Esophagus (tissue), 2 donors: ENCODE measurements at regions not wholly inside any gene's neighbourhood (a gene's known extent, or its start where the extent isn't known, plus 50 kb on each side); places are given as distances from the start of the nearest gene placed in this dataset.
"Not testable (repeated sequence)": the region's sequence is repeated elsewhere in the genome, so short reads cannot be mapped to it uniquely, and the experiment has no call there.

ENCODE experiments used
- H3K27ac ChIP-seq, 2 donors: one replicate each; pipeline ENCODE4 v1.5.1; 2013; ENCODE audit warnings: low read depth in 2 of 2, mild to moderate bottlenecking in 2 of 2, inconsistent platforms in 1 of 2, low read length in 1 of 2, moderate library complexity in 1 of 2
- H3K27me3 ChIP-seq, 2 donors: one replicate each; pipeline ENCODE4 v1.6.1; 2013; ENCODE audit warnings: low read length in 2 of 2, control low read depth in 1 of 2, mild to moderate bottlenecking in 1 of 2; ENCODE audit not compliant: insufficient read depth in 2 of 2, control insufficient read depth in 1 of 2
- H3K36me3 ChIP-seq, 2 donors: one replicate each; pipeline ENCODE4 v1.6.1; 2013; ENCODE audit warnings: low read length in 1 of 2; ENCODE audit not compliant: control insufficient read depth in 2 of 2, insufficient read depth in 2 of 2
- H3K4me1 ChIP-seq, 2 donors: one replicate each; pipeline ENCODE4 v1.6.1; 2013; ENCODE audit warnings: low read length in 1 of 2; ENCODE audit not compliant: control insufficient read depth in 2 of 2, insufficient read depth in 2 of 2
- H3K4me3 ChIP-seq, 2 donors: one replicate each; pipeline ENCODE4 v1.5.1; 2013; ENCODE audit warnings: low read length in 2 of 2, mild to moderate bottlenecking in 2 of 2, low read depth in 1 of 2, moderate library complexity in 1 of 2
- H3K9me3 ChIP-seq, 2 donors: one replicate each; pipeline ENCODE4 v1.6.1; 2013; ENCODE audit warnings: mild to moderate bottlenecking in 2 of 2, low read depth in 1 of 2, low read length in 1 of 2, moderate library complexity in 1 of 2; ENCODE audit not compliant: control insufficient read depth in 2 of 2, insufficient read depth in 1 of 2
- WGBS, 2 donors: extraction: QIAGEN DNeasy Blood & Tissue Kit; methylation state at CpG; one replicate each; pipeline ENCODE4 v1.1.7; 2013; 5-methylcytosine and 5-hydroxymethylcytosine counted together
- donor health status: healthy with polysubstance abuse.
- donor health status: Bipolar disorder and iron deficiency.

DNA sequence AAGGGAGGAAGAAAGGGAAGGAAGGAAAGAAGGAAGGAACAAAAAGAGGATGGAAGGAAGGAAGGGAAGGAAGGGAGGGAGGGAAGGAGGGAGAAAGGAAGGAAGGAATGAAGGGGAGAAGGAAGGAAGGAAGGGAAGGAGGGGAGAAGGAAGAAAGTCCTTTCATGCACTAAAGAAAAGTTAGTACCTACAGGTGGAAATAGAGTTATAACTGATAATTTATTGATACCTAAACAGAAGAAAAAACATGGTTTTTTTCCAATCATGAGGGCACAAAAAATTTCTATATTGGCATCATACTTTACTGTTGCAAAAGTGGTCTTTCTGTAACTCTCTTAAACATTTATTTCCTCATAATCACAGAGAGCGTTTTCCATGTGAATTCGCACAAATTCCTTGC, 659.4 kb downstream of the MAFB start:
- Histone ChIP-seq H3K27me3 (no peaks in the 10 kb centered on the region), H3K36me3 (no peaks in the 10 kb centered on the region), H3K4me3 (no peak overlapping the region), H3K4me1 (no peaks in the 10 kb centered on the region), H3K27ac (no peak overlapping the region), H3K9me3 (no peaks in the 10 kb centered on the region)
- 87 to 100% methylated on average over 2 of the region's 2 CpGs for WGBS, 2 donors

DNA sequence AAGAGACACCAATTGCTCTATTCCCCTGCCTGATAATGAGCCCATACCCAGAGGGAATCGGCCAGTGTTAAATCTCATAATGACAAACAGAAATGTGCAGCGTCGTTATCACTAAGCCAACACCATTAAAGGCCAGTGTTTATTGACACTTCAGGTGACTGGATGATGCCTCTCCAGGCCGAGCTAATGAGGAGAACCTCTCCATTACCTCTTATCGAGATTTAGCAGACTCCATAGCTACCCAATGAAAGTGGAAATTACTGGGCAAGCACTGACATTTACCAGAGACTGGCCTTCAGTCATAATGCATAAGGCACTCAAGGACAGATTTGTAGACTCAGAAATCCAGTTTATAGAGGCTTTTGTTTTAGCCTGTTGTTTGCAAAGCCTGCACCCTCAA, 669.5 kb downstream of the MAFB start:
- Histone ChIP-seq H3K27me3 (no peaks in the 10 kb centered on the region), H3K4me1 (no peaks in the 10 kb centered on the region), H3K36me3 (no peaks in the 10 kb centered on the region), H3K27ac (no peak overlapping the region), H3K4me3 (no peak overlapping the region), H3K9me3 (no peaks in the 10 kb centered on the region)
- 40 to 56% methylated on average over 5 of the region's 5 CpGs for WGBS, 2 donors

DNA sequence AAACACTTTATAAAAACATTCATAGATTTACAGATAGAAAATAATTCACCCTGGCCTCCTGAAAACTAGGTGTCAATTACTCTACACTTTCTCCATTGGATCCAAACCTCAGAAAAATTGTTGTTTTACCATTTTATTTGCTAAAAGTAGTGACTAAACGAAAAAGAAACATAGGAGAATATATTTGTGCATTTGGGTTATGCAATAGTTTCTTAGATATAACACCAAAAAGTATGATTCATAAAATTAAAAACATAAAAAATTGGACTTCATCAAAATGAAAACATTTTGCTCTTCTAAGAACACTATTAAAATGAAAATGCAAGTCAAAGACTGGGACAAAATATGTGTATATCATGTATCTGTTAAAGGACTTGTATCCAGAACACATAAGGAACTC, 671.3 kb downstream of the MAFB start:
- Histone ChIP-seq H3K4me3 (no peak overlapping the region), H3K27me3 (no peaks in the 10 kb centered on the region), H3K4me1 (no peaks in the 10 kb centered on the region), H3K9me3 (no peaks in the 10 kb centered on the region), H3K27ac (no peak overlapping the region), H3K36me3 (no peaks in the 10 kb centered on the region)
- WGBS, 2 donors = 48 to 49% methylated on average over 1 of the region's 1 CpG

DNA sequence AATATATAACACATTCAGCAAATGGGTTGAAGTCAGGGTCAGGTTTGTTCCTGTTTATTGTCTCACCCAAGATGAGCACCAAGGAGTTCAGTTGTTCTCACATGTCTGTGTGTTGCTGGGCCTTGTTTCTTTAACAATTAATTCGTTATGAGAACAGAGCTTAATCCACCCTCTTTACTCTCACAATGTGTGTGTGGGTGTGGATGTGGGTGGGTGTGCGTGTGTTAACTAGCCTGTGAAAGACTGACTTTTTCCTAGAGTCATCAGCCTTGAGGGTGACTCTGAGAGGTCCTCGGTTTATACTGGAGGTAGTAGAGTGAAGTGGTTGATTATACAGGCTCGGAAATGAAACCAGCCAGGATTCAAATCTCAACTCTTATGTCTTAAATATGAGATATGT, 672.1 kb downstream of the MAFB start:
- H3K9me3 ChIP-seq = no peaks in the 10 kb centered on the region
- no peak overlapping the region for H3K4me3 ChIP-seq
- H3K4me1 ChIP-seq = no peaks in the 10 kb centered on the region
- no peaks in the 10 kb centered on the region for H3K36me3 ChIP-seq
- H3K27ac ChIP-seq = no peak overlapping the region
- WGBS, 2 donors = 48 to 56% methylated on average over 4 of the region's 4 CpGs
- H3K27me3 ChIP-seq = no peaks in the 10 kb centered on the region

DNA sequence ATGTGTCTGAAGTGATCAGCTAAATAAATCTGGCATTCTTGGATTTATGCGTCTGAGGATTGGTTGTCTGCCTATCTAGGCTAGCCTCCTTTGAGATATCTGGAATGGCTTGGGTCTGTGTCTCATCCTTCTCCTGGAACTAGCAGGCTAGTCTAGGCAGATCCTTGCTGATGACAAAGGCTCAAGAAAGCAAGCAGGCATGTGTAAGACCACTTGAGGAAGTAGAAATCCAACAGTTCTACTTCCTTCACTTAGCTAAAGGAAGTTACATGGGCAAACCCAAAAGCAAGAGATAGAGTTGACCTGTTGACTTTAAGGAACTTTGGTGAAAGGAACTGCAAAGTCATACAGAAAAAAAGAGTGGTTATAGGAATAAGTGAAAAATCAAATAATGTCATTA, 672.6 kb downstream of the MAFB start:
- H3K36me3 ChIP-seq = no peaks in the 10 kb centered on the region
- peak overlapping the region in 1 of 2 donors; percentile 40 for H3K27ac ChIP-seq
- H3K9me3 ChIP-seq = no peaks in the 10 kb centered on the region
- no peaks in the 10 kb centered on the region for H3K4me1 ChIP-seq
- 53 to 90% methylated on average over 1 of the region's 1 CpG for WGBS, 2 donors
- no peaks in the 10 kb centered on the region for H3K27me3 ChIP-seq
- no peak overlapping the region for H3K4me3 ChIP-seq

DNA sequence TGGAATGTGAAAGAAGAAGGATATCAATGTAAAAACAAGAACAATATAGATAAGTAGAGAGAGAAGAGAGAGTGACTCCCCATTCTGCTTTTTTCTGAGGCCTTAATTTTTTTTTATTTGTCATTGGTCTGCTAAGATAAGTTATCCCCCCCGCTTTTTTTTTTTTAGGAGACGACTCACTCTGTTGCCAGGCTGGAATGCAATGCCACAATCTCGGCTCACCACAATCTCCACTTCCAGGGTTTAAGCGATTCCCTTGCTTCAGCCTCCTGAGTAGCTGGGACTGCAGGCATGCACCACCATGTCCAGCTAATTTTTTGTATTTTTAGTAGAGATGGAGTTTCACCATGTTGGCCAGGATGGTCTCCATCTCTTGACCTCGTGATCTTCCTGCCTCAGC, 677.0 kb downstream of the MAFB start:
- WGBS, 2 donors = 79 to 89% methylated on average over 4 of the region's 5 CpGs
- H3K36me3 ChIP-seq, H3K27me3 ChIP-seq, H3K9me3 ChIP-seq, H3K4me1 ChIP-seq, H3K4me3 ChIP-seq, H3K27ac ChIP-seq: not testable (repeated sequence)

DNA sequence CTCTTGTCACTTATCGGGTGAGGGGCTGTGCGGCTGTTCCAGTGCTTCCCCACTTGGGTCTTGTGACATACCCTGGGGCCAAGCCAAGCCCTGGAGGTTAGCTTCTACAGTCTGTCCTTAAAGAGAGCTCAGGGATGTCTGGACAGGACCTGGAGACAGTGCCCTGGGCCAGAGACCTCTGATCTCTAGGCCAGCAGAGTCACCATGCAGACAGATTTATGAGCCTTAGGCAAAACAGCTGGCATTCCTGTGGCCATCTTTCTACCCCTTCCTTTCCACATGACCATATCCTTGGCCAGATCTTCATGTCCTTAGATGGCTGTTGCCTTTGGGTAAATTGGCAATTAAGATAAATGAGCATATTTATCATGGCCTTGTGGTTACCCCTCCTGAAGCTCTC, 678.6 kb downstream of the MAFB start:
- Histone ChIP-seq H3K4me3 (no peak overlapping the region), H3K27ac (no peak overlapping the region), H3K36me3 (no peaks in the 10 kb centered on the region), H3K9me3 (no peaks in the 10 kb centered on the region), H3K4me1 (no peaks in the 10 kb centered on the region), H3K27me3 (no peaks in the 10 kb centered on the region)
- 78 to 79% methylated on average over 2 of the region's 2 CpGs for WGBS, 2 donors

DNA sequence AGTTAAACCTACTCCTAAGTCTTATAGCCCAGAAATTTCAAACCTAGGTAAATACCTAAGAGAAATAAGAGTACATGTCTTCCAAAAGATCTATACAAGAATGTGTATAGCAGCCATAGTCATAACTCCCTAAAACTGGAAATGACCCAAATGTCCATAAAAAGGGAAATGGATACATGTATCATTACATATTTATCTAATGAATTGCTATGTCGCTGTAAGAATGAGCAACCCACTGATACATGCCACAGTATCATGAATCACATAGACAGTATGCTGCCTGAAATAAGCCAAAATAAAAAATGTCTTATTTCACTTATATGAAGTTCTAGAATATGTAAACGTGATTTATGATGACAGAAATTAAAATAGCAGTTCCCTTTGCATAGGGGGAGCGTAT, 679.5 kb downstream of the MAFB start:
- Histone ChIP-seq H3K36me3 (no peaks in the 10 kb centered on the region), H3K27me3 (no peaks in the 10 kb centered on the region), H3K27ac (no peak overlapping the region), H3K9me3 (no peaks in the 10 kb centered on the region), H3K4me1 (no peaks in the 10 kb centered on the region), H3K4me3 (no peak overlapping the region)
- WGBS, 2 donors = 76 to 78% methylated on average over 3 of the region's 3 CpGs

DNA sequence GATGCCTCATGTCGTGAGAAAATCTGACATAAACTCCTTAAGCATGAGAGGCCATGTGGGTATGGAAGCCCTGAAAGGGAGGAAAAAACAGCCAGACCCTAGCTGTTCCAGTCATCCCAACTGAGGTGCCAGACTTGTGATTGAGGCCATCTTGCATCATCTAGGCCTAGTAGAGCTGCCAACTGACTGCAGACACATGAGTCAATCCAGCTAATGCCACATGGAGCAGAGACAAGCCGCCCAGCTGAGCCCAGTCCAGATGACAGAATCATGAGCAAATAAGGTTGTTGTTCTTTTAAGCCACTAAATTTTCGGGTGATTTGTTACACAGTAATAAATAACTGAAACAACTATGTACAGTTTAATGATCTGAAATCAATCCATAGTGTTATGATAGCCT, 680.9 kb downstream of the MAFB start:
- no peaks in the 10 kb centered on the region for H3K27me3 ChIP-seq
- WGBS, 2 donors = 80 to 82% methylated on average over 3 of the region's 3 CpGs
- no peaks in the 10 kb centered on the region for H3K9me3 ChIP-seq
- H3K27ac ChIP-seq = no peak overlapping the region
- H3K4me3 ChIP-seq = no peak overlapping the region
- H3K36me3 ChIP-seq = no peaks in the 10 kb centered on the region
- H3K4me1 ChIP-seq = no peaks in the 10 kb centered on the region

DNA sequence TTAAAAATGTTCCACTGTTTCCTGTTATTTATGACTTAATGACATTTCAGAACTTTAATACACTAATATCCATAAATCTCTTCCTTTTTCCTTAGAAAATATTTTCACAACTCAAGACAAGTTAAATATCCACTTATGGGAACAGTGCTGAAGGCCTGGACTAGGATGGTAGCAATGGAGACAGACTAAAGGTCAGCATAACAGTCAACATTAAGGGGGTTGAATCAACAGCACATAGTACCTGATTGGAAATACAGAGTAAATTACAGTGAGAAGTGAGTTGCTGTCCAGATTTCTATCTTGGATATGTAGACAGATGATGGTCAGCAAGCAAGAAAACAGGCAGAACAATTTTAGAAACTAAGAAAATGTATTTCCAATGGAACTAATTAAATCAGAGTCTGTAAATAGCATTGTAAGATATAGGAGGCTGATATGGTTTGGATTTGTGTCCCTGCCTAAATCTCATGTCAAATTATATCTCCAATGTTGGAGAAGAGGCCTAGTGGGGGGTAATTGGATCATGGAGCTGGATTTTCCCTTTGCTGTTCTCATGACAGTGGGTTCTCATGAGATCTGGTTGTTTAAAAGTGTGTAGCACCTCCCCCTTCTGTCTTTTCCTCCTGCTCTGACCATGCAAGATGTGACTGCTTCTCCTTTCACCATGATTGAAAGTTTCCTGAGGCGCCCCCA, 682.7 kb downstream of the MAFB start:
- no peaks in the 10 kb centered on the region for H3K27me3 ChIP-seq
- no peaks in the 10 kb centered on the region for H3K4me1 ChIP-seq
- no peaks in the 10 kb centered on the region for H3K9me3 ChIP-seq
- 74 to 90% methylated on average over 1 of the region's 1 CpG for WGBS, 2 donors
- H3K4me3 ChIP-seq = no peak overlapping the region
- H3K27ac ChIP-seq = no peak overlapping the region
- no peaks in the 10 kb centered on the region for H3K36me3 ChIP-seq
